Parathyroid adenoma (tissue), 2 donors: ENCODE measurements at regions not wholly inside any gene's neighbourhood (a gene's known extent, or its start where the extent isn't known, plus 50 kb on each side); places are given as distances from the start of the nearest gene placed in this dataset.

Experiments used
- H2AFZ ChIP-seq: fragments of 300-600 bp; sonication (generic); one replicate; pipeline ENCODE4 v1.7.0; 2017; ENCODE audit warnings: antibody characterized with exemption, mild to moderate bottlenecking
- H3K27ac ChIP-seq: fragments of 300-600 bp; sonication (generic); one replicate; pipeline ENCODE4 v1.7.0; 2017
- H3K27me3 ChIP-seq: fragments of 300-600 bp; sonication (generic); one replicate; pipeline ENCODE4 v1.7.0; 2017; ENCODE audit warnings: low read length; ENCODE audit not compliant: control insufficient read depth, insufficient read depth
- H3K36me3 ChIP-seq: fragments of 300-600 bp; sonication (generic); one replicate; pipeline ENCODE4 v1.7.0; 2017; ENCODE audit warnings: low read length; ENCODE audit not compliant: control insufficient read depth, insufficient read depth
- H3K4me1 ChIP-seq: fragments of 300-600 bp; sonication (generic); one replicate; pipeline ENCODE4 v1.7.0; 2017; ENCODE audit warnings: control low read depth
- H3K4me2 ChIP-seq: fragments of 300-600 bp; sonication (generic); one replicate; pipeline ENCODE4 v1.7.0; 2017; ENCODE audit warnings: low read length
- H3K4me3 ChIP-seq: fragments of 300-600 bp; sonication (generic); one replicate; pipeline ENCODE4 v1.7.0; 2017; ENCODE audit warnings: low read depth, low read length
- H3K79me2 ChIP-seq: fragments of 300-600 bp; sonication (generic); one replicate; pipeline ENCODE4 v1.7.0; 2017; ENCODE audit warnings: control low read depth
- H3K9ac ChIP-seq: fragments of 300-600 bp; sonication (generic); one replicate; pipeline ENCODE4 v1.7.0; 2017; ENCODE audit warnings: mild to moderate bottlenecking
- H3K9me3 ChIP-seq: fragments of 300-600 bp; sonication (generic); one replicate; pipeline ENCODE4 v1.7.0; 2017; ENCODE audit warnings: low read length; ENCODE audit not compliant: control insufficient read depth
- TF ChIP-seq, protein P1 (sequence below): fragments of 300-600 bp; sonication (generic); IDR thresholded peaks from one replicate; pipeline ENCODE4 v1.7.0; 2017; ENCODE audit warnings: antibody characterized with exemption, mild to moderate bottlenecking
- donor health status: primary hyperparathyroidism.

DNA sequence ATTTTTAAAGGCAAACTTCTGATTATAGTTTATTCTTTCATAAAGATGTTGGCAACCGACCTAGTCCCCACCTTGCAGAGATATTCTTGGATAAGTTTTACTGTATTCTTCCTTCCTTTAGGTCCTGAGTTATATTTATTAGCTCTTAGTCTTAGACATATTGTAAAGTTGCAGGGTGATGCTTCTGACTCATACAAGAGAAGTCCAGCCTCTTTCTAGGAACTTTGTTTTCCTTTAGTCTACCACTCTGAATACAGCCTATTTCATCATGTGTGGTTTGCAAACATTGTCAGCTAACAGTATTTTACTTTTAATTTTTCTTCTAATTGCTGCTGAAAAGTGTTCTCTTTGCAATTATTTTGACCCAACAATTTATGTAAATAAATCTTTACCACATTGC is 686.7 kb downstream of the COL12A1 start:
- no peak overlapping the region for H3K27ac ChIP-seq

DNA sequence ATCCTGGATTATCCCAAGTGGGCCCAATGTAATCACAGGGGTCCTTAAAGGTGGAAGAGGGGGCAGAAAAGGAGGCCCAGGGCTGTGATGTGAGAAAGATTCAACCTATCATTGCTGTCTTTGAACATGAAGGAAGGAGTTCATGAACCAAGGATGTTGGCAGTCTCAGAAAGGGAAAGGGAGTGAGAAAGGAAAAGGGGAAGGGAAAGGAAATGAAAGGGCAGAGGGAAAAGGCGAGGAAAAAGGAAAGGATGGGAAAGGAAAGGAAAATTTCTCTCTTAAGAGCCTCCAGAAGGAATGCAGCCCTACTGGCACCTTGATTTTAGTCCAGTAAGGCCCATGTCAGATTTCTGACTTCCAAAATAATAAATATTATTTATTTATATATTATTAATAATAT is 687.8 kb downstream of the COL12A1 start:
- H3K4me3 ChIP-seq = no peak overlapping the region
- no peak overlapping the region for H2AFZ ChIP-seq
- no peaks in the 10 kb centered on the region for H3K36me3 ChIP-seq
- TF ChIP-seq, protein P1, sequence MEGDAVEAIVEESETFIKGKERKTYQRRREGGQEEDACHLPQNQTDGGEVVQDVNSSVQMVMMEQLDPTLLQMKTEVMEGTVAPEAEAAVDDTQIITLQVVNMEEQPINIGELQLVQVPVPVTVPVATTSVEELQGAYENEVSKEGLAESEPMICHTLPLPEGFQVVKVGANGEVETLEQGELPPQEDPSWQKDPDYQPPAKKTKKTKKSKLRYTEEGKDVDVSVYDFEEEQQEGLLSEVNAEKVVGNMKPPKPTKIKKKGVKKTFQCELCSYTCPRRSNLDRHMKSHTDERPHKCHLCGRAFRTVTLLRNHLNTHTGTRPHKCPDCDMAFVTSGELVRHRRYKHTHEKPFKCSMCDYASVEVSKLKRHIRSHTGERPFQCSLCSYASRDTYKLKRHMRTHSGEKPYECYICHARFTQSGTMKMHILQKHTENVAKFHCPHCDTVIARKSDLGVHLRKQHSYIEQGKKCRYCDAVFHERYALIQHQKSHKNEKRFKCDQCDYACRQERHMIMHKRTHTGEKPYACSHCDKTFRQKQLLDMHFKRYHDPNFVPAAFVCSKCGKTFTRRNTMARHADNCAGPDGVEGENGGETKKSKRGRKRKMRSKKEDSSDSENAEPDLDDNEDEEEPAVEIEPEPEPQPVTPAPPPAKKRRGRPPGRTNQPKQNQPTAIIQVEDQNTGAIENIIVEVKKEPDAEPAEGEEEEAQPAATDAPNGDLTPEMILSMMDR = no peak
- H3K27me3 ChIP-seq = no peaks in the 10 kb centered on the region
- no peaks in the 10 kb centered on the region for H3K9me3 ChIP-seq
- no peak overlapping the region for H3K9ac ChIP-seq
- no peaks in the 10 kb centered on the region for H3K79me2 ChIP-seq
- no peaks in the 10 kb centered on the region for H3K4me1 ChIP-seq
- no peak overlapping the region for H3K4me2 ChIP-seq
- no peak overlapping the region for H3K27ac ChIP-seq

More for the DNA sequence above, 686.7 kb downstream of the COL12A1 start:
- Histone ChIP-seq H3K79me2 (no peaks in the 10 kb centered on the region), H3K4me3 (no peak overlapping the region), H3K9ac (no peak overlapping the region), H3K9me3 (no peaks in the 10 kb centered on the region), H3K4me1 (no peaks in the 10 kb centered on the region), H3K27me3 (no peaks in the 10 kb centered on the region), H3K4me2 (no peak overlapping the region), H2AFZ (no peak overlapping the region), H3K36me3 (no peaks in the 10 kb centered on the region)
- TF ChIP-seq, protein P1 = no peak

GRCh38 chr6:74510878-74511277 is 695.0 kb downstream of the COL12A1 start:
- Histone ChIP-seq H3K36me3 (no peaks in the 10 kb centered on the region), H3K4me3 (no peak overlapping the region), H3K4me2 (no peak overlapping the region), H3K27me3 (no peaks in the 10 kb centered on the region), H3K9me3 (no peaks in the 10 kb centered on the region), H3K9ac (no peak overlapping the region), H3K4me1 (no peaks in the 10 kb centered on the region), H3K79me2 (no peaks in the 10 kb centered on the region), H2AFZ (no peak overlapping the region), H3K27ac (no peak overlapping the region)
- TF ChIP-seq, protein P1 = no peak

- no peaks in the 10 kb centered on the region for H3K36me3 ChIP-seq
- no peaks in the 10 kb centered on the region for H3K9me3 ChIP-seq
- TF ChIP-seq, protein P1 = no peak
Observed at GRCh38 chr6:74507649-74508048, 698.2 kb downstream of the COL12A1 start.

GRCh38 chr6:74505391-74505790 is 700.5 kb downstream of the COL12A1 start:
- H3K79me2 ChIP-seq = no peaks in the 10 kb centered on the region
- no peaks in the 10 kb centered on the region for H3K36me3 ChIP-seq
- H2AFZ ChIP-seq = no peak overlapping the region
- no peaks in the 10 kb centered on the region for H3K4me1 ChIP-seq
- no peak overlapping the region for H3K9ac ChIP-seq
- no peak overlapping the region for H3K4me2 ChIP-seq
- no peak overlapping the region for H3K4me3 ChIP-seq
- no peaks in the 10 kb centered on the region for H3K27me3 ChIP-seq
- H3K27ac ChIP-seq = no peak overlapping the region
- H3K9me3 ChIP-seq = no peaks in the 10 kb centered on the region
- TF ChIP-seq, protein P1 = no peak

More at GRCh38 chr6:74507649-74508048, 698.2 kb downstream of the COL12A1 start:
- no peaks in the 10 kb centered on the region for H3K79me2 ChIP-seq
- H3K4me2 ChIP-seq = no peak overlapping the region
- H3K9ac ChIP-seq = no peak overlapping the region
- H3K4me3 ChIP-seq = no peak overlapping the region
- no peak overlapping the region for H3K27ac ChIP-seq
- no peak overlapping the region for H2AFZ ChIP-seq
- no peaks in the 10 kb centered on the region for H3K4me1 ChIP-seq
- no peaks in the 10 kb centered on the region for H3K27me3 ChIP-seq
